Esophagus muscularis mucosa (tissue), 4 donors: ENCODE measurements at regions not wholly inside any gene's neighbourhood (a gene's known extent, or its start where the extent isn't known, plus 50 kb on each side); places are given as distances from the start of the nearest gene placed in this dataset.

Experiments
- CTCF ChIP-seq, 3 experiments: fragments of 200-600 bp in 2 of 3; fragments of 450-650 bp in 1 of 3; sonication (generic) in 2 of 3; IDR thresholded peaks; one replicate each; pipeline ENCODE4 v1.5.1; 2017 to 2019; ENCODE audit warnings: antibody characterized with exemption in 3 of 3, mild to moderate bottlenecking in 2 of 3, moderate library complexity in 1 of 3
- EP300 ChIP-seq: sonication (generic); formaldehyde crosslinking; IDR thresholded peaks from one replicate; pipeline ENCODE4 v1.6.1; 2017; ENCODE audit warnings: antibody characterized with exemption
- POLR2A ChIP-seq: fragments of 450-650 bp; IDR thresholded peaks from one replicate; pipeline ENCODE4 v1.6.1; 2017; ENCODE audit warnings: antibody characterized with exemption, moderate library complexity, mild to moderate bottlenecking, low read depth
- POLR2AphosphoS5 ChIP-seq, 2 donors: sonication (generic); formaldehyde crosslinking; IDR thresholded peaks; one replicate each; pipeline ENCODE4 v1.6.1; 2017; ENCODE audit warnings: antibody characterized with exemption in 2 of 2

- TF ChIP-seq CTCF (IDR thresholded peaks at IDR 0.05) (no peak), POLR2A (no peak), EP300 (no peak), POLR2AphosphoS5 (IDR thresholded peaks at IDR 0.05) (no peak)
These were observed 117.6 kb upstream of the USP29 start for GRCh38 chr19:57002195-57002601.
